Ishikawa (cell line): ENCODE measurements at regions not wholly inside any gene's neighbourhood (a gene's known extent, or its start where the extent isn't known, plus 50 kb on each side); places are given as distances from the start of the nearest gene placed in this dataset.

ENCODE experiments used
- CEBPB ChIP-seq: IDR thresholded peaks from 2 replicates; pipeline ENCODE4 v1.6.1; 2012
- CREB1 ChIP-seq: IDR thresholded peaks from 2 replicates; pipeline ENCODE4 v1.6.1; 2012; ENCODE audit warnings: low read depth
- EGR1 ChIP-seq: IDR thresholded peaks from 2 replicates; pipeline ENCODE4 v1.6.1; 2012
- EP300 ChIP-seq: IDR thresholded peaks from 2 replicates; pipeline ENCODE4 v1.6.1; 2012; ENCODE audit warnings: borderline replicate concordance
- FOXM1 ChIP-seq: IDR thresholded peaks from 2 replicates; pipeline ENCODE4 v1.6.1; 2012; ENCODE audit warnings: low read depth, borderline replicate concordance
- NFIC ChIP-seq: IDR thresholded peaks from 2 replicates; pipeline ENCODE4 v1.6.1; 2012
- RAD21 ChIP-seq: IDR thresholded peaks from 2 replicates; pipeline ENCODE4 v1.6.1; 2012; ENCODE audit warnings: low read depth
- TAF1 ChIP-seq: IDR thresholded peaks from 2 replicates; pipeline ENCODE4 v1.6.1; 2012; ENCODE audit warnings: low read depth, mild to moderate bottlenecking
- TCF12 ChIP-seq: IDR thresholded peaks from 2 replicates; pipeline ENCODE4 v1.6.1; 2012; ENCODE audit warnings: low read depth
- TEAD4 ChIP-seq: IDR thresholded peaks from 2 replicates; pipeline ENCODE4 v1.6.1; 2012
- YY1 ChIP-seq: IDR thresholded peaks from 2 replicates; pipeline ENCODE4 v1.6.1; 2012; ENCODE audit warnings: low read depth
- ZBTB7A ChIP-seq: IDR thresholded peaks from 2 replicates; pipeline ENCODE4 v1.6.1; 2012; ENCODE audit warnings: low read depth
- TF ChIP-seq, protein P1 (sequence below): IDR thresholded peaks from 2 replicates; pipeline ENCODE4 v1.6.1; 2012
- TF ChIP-seq, protein P2 (sequence below): IDR thresholded peaks from 2 replicates; pipeline ENCODE4 v1.6.1; 2012
- TF ChIP-seq, protein P3 (sequence below): IDR thresholded peaks from 2 replicates; pipeline ENCODE4 v1.6.1; 2012; ENCODE audit warnings: low read depth, mild to moderate bottlenecking

DNA sequence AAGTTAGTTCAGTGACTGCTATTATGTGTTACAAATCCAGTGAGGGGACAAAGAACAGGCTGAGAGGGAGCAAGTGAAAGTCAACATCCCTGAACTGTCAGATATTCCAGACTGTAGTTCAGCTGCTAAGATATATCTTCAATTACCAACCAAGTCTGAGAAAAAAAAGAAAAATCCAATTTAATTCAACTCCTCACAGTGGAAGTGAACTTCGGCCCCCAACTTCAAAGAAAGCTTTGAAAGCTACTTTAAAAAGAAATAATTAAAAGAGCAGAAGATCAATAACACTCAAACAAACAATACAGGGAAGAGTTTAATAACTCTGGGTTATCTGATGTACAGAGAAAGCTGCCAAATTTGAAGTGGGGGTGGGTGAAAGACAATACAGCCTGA, 174.0 kb downstream of the SERPINI1 start:
- no peak for TF ChIP-seq YY1

DNA sequence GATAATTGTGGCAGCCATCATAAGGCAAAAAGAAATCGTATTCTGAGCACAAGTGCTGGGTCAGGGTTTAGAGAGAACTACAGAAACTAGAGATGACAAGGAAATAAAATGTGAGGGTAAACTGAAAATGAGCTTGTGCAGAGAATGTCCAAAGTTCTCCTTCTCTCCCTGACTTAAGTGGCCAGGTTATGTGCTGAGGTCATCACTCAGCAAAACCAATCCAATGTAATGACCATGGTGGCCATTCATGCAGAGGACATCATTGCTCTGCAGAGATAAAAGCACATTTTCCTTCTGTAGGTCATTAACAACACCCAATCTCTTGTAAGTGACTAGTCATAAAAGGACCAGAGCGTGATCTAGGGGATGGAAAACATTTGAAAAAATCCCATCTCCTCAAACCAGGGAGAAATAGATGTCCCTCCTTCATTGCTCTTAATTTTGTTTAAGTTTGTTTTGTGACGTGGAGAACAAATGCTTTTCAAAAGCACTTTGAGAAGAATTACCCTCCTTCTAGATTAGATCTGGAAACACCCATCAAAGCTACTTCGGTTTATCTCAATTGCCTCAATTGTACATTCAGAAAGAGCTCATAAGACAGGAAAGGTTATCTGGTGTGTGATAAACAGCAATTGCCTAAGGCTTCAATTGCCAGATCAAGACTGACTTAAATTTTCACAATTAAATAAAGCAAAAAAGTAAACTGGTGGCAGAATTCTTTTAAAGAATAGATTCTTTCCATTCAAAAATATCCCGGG, 173.4 kb downstream of the SERPINI1 start:
- TF ChIP-seq CEBPB, result no peak
- no peak for TF ChIP-seq YY1
- TF ChIP-seq FOXM1, result no peak
- TF ChIP-seq TAF1, result no peak
- TF ChIP-seq RAD21, result no peak
- no peak for TF ChIP-seq EP300
- TF ChIP-seq, protein P1, sequence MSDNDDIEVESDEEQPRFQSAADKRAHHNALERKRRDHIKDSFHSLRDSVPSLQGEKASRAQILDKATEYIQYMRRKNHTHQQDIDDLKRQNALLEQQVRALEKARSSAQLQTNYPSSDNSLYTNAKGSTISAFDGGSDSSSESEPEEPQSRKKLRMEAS, result no peak
- TF ChIP-seq TEAD4, result no peak

DNA sequence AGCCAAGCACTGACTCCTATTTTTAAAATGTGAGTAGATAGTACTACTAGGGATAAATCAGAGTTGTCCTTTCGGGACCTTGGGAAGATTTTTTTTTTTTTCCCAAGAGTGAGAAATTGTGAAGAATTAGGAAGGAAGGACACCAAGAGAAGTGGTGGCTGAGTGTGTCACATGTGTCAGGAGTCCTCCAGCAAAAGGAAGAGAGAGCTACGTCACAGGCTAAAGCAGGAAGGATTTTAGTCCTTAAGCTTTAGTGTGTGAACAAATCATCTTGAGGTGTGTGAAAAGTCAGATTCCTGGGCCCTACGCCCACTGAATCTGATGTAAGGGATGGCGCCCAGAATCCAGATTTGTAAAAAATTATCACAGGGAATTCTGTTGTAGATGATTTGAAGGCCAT, 172.7 kb downstream of the SERPINI1 start:
- TF ChIP-seq EP300 (no peak), YY1 (no peak), ZBTB7A (no peak), CEBPB (no peak), TCF12 (no peak), TAF1 (no peak), RAD21 (no peak), CREB1 (no peak), FOXM1 (no peak), TEAD4 (no peak), EGR1 (no peak), NFIC (no peak)
- TF ChIP-seq, protein P1, result no peak
- TF ChIP-seq, protein P2, sequence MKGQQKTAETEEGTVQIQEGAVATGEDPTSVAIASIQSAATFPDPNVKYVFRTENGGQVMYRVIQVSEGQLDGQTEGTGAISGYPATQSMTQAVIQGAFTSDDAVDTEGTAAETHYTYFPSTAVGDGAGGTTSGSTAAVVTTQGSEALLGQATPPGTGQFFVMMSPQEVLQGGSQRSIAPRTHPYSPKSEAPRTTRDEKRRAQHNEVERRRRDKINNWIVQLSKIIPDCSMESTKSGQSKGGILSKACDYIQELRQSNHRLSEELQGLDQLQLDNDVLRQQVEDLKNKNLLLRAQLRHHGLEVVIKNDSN, result no peak
- TF ChIP-seq, protein P3, sequence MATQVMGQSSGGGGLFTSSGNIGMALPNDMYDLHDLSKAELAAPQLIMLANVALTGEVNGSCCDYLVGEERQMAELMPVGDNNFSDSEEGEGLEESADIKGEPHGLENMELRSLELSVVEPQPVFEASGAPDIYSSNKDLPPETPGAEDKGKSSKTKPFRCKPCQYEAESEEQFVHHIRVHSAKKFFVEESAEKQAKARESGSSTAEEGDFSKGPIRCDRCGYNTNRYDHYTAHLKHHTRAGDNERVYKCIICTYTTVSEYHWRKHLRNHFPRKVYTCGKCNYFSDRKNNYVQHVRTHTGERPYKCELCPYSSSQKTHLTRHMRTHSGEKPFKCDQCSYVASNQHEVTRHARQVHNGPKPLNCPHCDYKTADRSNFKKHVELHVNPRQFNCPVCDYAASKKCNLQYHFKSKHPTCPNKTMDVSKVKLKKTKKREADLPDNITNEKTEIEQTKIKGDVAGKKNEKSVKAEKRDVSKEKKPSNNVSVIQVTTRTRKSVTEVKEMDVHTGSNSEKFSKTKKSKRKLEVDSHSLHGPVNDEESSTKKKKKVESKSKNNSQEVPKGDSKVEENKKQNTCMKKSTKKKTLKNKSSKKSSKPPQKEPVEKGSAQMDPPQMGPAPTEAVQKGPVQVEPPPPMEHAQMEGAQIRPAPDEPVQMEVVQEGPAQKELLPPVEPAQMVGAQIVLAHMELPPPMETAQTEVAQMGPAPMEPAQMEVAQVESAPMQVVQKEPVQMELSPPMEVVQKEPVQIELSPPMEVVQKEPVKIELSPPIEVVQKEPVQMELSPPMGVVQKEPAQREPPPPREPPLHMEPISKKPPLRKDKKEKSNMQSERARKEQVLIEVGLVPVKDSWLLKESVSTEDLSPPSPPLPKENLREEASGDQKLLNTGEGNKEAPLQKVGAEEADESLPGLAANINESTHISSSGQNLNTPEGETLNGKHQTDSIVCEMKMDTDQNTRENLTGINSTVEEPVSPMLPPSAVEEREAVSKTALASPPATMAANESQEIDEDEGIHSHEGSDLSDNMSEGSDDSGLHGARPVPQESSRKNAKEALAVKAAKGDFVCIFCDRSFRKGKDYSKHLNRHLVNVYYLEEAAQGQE, result no peak

DNA sequence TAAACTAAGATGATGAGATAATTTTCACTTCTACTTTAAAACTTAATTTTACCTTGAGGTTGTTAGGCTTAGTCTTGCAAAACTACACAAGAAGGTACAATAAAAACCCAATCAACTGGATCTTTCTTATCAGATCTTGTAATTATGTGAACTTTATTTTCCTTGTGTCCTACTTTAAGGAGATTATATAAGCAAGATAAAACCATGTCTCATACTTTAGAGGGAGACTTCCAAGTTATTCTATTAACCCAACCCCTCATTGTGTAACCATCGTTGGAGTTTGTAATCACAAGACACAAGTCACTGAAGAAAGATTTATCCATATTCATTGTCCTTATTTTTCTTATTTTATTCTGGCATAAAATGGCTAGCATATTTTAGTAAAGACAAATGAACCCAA, 165.6 kb downstream of the SERPINI1 start:
- no peak for TF ChIP-seq TEAD4
- TF ChIP-seq NFIC, result no peak
- no peak for TF ChIP-seq TCF12
- TF ChIP-seq ZBTB7A, result no peak
- TF ChIP-seq YY1, result no peak
- TF ChIP-seq FOXM1, result no peak
- TF ChIP-seq CEBPB, result no peak
- no peak for TF ChIP-seq EGR1
- TF ChIP-seq EP300, result no peak
- TF ChIP-seq, protein P1, result no peak
- TF ChIP-seq CREB1, result no peak
- TF ChIP-seq, protein P3, result no peak

DNA sequence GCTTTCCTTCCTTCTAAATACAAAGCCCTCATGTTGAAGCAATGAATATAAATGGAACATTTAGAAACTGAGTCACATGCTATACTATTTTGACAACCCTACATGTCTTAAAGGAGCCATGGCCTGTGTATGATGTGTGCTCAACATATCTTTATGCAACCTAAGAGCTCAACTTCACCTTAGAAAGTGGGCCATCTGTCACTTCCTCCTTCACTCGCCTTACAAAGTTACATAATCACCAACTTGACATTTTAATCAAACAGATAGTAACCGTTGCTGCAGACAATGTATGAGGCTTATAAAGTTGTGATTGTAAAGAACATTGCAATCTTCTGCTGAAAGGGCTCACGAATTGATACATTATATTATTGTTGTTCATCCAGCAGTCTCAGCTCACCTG, 163.6 kb downstream of the SERPINI1 start:
- TF ChIP-seq EP300 (no peak), TEAD4 (no peak), CREB1 (no peak), EGR1 (no peak), NFIC (no peak), TCF12 (no peak), FOXM1 (no peak), TAF1 (no peak)
- TF ChIP-seq, protein P3, result no peak
- TF ChIP-seq, protein P2, result no peak
- TF ChIP-seq, protein P1, result no peak
